GM19372 (cell line): ENCODE measurements at regions not wholly inside any gene's neighbourhood (a gene's known extent, or its start where the extent isn't known, plus 50 kb on each side); places are given as distances from the start of the nearest gene placed in this dataset.
"Not testable (repeated sequence)": the region's sequence is repeated elsewhere in the genome, so short reads cannot be mapped to it uniquely, and the experiment has no call there.

ENCODE experiments used
- ATAC-seq: cut with Tn5 transposase; IDR thresholded peaks from one replicate; pipeline ENCODE4 v1.9.1; 2021; ENCODE audit warnings: mild to moderate bottlenecking, low read depth, moderate library complexity; ENCODE audit not compliant: unreplicated experiment

DNA sequence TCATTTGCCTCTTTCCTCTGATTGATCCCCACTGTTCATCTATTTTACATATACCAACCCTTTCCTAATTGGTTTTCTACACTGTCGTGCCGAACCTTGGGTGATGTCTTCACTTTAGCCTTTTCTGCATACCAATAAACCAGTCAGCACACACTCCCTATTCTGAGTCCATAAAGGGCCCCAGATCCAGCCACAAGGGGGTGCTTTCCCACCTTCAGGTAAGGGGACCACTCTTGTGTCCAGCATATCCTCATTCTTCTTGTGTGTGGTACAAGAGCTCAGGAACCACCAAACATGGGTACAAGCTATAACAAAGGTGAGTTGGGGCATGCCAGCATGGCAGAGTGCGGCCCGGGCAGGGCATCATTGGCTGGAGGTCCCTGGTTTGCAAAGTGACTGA, 859.8 kb downstream of the FSCB start:
- no peak for ATAC-seq

DNA sequence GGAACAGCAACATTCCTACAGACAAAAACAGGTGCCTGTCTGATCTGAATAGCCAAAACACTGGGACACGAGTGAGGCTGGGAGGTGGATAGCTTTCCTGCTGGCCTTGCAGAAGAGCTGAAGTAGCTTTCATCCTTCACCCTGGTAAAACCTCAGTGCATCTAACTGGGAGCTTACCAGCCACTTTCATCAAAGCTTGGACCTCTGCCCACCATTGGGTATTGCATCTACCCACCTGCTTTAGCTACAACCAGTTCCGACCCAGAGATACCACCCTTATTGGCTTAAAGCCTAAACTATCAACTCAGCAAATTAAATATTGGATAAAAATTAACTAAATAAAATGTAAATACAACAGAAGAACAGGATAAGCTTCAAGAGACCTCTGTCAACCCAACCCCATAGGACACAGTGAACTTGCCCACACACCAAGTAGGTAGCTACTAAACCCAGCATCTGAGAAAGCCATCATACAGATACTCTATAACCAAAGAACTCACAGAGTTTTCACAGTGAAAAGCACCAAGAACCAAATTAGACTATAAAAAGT, 866.3 kb downstream of the FSCB start:
- no peak for ATAC-seq

DNA sequence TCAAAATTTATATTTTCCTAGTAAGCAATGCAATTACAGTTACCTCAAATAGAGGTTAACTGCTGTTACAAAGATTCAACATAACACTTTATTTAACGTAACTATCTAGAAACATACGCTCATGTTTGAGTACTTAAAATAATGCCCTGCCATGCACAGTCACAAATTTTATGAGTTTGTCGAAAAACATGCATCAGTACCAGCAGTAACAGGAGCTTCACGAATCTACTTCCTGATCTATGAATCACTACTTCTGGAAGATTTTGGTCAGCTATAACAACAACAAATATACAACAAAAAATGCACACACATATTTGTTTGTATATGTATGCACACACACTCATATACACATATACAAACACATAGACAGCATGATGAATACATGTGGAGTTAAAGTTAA, 881.8 kb downstream of the FSCB start:
- ATAC-seq, result no peak

DNA sequence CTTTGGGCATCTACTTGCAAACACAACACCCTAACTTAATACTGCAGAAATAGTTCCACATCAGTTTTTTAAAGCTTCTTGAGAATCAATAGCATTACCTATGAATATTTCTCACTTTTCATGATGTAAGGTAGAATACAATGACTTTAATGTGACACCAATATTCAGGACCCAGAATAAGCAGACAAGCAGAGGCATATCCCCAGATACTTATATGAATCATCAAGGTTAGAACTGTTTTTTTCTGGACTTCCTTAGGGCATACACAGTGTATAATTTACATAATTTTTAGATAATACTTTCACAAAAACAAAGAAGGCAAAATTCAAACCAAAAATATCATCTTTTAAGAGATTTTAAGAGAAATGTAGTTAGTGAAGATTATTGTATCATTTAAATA, 885.8 kb downstream of the FSCB start:
- ATAC-seq, result no peak

DNA sequence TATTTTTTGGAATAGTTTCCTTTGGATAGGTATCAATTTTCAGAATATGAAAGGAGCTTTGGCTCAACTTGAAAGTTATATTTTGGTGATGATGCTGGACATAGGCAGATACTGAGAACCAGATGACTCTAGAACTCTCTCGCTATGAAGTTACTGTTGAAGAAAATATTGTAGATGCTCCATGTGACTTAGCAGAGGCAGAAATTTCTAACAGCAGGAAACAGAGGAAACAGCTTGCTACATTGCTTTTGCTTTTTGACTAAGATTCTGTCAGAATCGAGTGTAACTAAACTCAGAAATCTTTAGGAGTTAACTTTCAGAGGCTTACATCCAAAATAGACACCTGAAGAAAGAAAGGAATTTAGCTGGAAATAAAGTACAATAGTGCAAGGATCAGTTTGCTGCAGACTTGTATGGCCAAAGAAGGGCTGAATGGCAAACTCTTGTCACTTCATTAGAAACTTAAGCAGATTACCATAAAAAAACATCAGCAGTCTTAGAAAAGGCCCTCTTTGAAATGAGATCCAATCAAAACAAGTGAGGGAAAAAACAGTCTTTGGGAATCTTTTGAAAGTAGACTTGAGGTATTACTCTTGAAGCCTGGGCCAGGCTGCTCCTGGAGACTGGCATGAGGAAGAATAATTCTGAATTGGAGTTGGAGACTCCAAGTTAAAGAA, 911.8 kb downstream of the FSCB start:
- ATAC-seq, result no peak

DNA sequence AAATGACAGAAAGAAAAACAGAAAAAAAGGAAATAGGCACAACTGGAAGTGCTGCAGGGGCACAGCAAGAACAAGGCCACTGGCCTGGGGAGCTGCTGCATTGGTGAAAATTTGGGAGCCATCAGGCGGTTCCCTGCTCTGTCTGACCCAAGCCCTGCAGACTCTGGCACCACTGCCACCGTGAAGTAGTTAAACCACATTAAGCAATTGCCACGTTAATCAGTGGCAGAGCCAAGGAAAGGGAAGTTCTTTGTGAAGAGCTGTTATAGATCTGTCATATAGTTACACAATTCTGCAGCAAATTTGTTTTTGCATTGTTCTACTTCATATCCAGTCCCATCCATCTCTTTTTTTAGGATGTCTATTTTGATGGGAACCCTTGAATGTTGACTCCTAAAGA, 915.3 kb downstream of the FSCB start:
- no peak for ATAC-seq

DNA sequence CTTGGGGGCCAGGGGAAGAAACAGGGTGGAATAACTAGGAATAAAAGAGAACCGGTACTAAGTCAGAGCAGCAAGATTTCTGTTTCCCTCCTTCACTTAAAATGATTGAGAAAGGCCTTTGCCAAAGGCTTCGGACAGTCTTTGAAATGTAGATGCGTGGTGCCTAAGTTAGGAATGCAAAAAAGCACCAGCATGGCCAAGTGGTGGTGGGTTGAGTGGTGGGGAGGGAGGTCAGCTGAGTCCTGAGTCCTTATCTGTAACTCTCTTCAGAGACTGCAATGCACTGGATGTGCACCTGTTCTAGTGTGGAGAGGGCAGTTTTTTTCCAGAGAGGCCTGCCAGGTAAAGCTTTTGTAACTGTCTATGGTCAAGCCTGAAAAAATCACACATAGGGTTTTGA, 919.9 kb downstream of the FSCB start:
- no peak for ATAC-seq

DNA sequence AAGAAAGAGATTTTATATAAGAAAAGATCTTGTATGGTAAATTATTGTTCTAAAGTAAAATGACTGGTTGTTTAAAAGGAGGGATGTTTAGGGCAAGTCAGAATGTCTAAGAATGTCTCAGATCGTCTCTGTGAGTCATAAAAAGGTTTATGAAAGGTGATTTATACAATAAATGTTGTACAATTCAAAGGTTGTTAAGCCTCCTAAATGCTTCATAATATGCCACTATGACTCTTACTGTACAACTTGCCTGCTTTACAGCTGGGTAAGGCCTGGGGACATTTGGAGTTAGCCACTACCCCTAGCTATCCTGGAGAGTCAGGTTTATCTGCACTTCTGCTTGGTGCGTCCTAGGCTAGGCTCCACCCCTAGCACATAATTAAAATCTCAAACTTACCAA, 927.4 kb downstream of the FSCB start:
- ATAC-seq, result no peak

DNA sequence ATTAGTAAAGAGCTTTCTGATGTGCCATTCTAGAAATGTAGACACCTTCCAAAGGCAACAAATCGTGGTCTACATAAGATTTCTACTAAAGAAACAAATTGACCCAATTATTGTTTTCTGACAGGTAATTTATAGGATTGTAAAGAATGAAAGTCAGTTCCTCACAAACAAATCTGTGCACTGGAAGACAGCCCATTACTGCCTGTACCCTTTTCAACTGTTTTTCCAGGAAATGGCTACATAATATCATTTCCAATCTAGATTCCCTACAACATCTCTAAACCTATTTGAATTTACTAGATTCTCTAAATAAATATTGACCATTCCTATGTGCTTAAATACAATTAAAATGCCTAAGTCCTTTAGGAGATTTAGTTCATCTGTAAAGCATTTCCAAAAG, 939.1 kb downstream of the FSCB start:
- ATAC-seq, result no peak

DNA sequence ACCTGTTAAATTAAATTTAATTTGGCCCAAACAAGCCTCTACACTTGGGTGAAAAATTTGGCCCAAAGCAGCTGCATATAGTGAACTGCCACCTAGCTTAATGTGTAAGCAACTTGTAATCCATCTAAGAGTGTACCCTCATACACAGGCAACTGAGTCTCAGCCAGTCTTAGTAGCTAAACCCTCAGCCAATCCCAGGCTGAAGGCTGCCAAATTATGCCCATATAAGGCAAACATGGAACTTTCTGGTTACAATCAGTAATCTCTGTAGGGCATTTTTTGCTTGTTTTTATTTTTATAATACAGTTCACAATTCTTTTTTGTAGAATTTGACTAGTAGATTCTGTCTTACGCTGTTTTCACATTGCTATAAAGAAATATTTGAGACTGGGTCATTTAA, 958.7 kb downstream of the FSCB start:
- ATAC-seq, result no peak

DNA sequence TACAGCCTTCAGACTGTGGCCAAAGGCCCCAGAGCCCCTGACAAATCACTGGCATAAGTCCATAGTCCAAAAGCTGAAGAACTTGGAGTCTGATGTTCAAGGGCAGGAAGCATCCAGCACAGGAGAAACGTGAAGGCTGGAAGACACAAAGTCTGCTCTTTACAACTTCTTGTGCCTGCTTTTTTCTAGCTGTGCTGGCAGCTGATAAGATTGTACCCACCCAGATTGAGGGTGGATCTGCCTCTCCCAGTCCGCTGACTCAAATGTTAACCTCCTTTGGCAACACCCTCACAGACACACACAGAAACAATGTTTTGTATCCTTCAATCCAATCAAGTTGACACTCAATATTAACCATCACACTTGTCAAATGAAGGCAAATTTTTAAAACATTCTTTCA, 959.5 kb downstream of the FSCB start:
- ATAC-seq, result not testable (repeated sequence)

DNA sequence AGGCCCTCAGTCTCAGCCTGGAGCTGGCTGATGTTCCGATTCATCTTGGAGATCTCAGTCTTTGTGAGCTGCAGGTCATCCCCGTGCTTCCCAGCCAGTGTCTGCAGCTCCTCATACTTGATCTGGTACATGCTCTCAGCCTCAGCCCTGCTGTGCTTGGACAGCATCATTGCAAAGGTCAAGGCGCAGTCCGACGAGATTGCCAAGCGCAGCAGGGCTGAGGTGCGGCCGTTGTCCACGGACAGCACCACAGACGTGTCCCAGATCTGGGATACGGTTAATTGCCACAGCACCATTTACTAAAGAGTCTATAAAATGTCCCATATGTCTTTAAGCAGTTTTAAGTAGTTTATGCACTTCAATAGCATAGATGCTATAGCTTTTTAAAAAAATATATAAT, 965.7 kb downstream of the FSCB start:
- no peak for ATAC-seq

DNA sequence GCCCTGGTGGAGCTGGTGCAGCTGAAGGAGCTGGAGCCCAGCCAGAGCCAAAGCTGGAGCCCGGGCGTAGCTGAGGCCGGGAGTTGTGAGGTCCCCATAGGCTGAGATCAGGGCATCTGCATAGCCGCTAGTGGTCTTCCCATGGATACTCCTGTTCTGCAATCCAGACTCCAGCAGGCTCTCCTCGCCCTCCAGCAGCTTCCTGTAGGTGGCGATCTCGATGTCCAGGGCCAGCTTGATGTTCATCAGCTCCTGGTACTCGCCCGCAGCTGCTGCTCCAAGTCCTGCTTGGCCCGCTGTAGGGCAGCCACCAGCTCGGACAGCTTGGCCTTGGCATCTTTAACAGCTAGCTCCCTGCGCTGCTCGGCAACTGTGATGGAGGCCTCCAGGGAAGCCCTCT, 966.1 kb downstream of the FSCB start:
- no peak for ATAC-seq

DNA sequence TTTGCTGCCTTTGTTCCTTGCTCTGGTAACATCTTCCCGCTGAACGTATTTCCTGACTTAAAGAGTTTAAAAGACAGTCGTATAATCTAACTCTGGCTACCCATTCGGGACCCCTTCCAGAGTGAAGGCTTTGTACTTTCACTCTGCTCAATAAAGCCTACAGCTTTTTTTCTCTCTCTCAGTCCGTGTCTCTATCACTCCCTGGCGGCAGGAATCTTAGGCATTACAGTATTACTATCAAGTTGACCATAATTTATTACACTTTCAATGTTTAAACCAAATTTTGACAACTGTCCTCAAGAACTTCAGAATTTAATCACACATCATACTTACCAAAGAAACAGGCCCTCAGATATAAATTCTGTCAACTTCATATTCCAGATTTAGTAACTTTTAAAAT, 967.9 kb downstream of the FSCB start:
- ATAC-seq, result no peak

DNA sequence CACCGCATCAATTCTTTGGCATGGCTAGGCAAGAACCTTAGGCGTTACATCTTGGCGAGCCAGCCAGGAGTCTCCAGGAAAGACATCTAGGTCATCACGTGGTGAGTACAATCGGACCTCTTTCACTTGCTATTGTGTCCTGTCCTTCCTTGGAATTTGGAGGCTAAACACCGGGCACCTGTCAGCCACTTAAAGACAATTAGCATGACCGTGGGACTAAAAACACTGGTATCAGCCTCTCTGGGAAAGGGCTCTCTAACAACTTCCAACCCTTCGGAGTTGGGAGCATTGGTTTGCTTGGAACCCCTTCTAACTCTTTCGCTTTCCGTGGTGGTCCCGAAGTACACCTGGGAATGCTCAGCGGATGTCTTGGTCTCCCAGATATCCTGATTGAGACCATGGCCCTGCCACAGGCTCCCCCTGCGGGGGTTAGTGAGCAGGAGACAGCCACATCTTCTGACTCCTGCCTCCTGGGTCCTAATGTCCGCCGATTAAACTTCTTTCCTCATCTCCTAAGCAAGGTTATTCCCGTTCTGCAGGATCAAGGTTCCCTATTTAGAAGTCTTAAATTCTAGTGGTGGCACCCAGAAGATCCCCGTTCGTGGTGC, 971.7 kb downstream of the FSCB start:
- ATAC-seq, result no peak

DNA sequence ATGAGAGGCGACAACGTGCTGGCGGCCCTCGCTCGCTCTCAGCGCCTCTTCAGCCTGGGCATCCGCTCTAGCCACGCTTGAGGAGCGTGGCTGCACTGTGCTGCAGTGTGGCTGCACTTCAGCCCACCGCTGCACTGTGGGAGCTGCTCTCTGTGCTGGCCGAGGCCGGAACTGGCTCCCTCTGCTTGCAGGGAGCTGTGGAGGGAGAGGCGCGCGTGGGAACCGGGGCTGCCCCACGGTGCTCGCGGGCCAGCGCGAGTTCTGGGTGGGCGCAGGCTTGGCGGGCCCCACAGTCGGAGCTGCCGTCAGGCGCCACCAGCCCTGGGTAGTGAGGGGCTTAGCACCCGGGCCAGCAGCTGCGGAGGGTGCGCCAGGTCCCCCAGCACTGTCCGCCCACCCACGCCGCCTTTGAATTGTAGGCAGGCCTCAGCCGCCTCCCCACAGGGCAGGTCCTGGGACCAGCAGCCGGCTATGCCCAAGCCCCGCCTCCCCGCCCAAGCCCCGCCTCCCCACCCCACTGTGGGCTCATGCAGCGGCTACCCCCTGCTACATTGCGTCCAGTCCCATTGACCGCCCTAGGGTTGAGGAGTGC, 974.2 kb downstream of the FSCB start:
- ATAC-seq, result no peak

DNA sequence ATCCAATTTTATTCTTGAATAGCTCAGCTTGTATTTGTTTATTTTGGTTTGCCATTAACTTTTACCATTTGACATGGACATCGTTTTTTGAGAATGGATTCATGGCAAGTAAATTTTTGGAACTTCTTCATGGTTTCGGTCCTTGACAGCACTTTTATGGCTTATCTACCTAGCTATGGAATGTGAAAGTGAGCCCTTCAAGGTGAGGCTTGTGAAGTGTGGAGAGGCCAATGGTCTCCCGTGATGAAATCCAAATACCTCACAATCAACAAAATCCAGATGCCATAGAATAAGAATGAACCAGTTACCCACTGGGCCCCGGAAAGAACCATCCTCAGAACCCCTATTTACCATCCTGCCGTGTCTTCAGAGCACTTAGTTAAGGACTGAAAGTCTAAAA, 978.8 kb downstream of the FSCB start:
- ATAC-seq, result no peak

DNA sequence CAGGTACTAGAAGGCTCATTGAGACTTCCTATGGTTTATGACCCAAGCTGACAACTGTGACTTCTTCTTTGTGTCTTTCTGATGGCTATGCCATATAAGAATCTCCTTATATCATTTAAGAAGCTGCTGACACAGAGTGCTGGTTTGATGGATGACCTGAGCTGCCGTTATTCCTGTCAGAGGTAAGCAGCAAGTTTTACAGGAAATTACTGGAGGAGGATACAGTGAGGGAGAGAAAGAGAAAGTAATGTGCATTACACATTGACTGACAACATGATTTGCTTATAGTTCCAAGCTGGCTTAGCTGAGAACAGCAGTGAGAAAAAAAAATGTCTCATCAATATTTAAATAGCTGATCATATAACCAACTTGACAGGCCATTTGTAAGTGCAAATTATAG, 981.4 kb downstream of the FSCB start:
- no peak for ATAC-seq

DNA sequence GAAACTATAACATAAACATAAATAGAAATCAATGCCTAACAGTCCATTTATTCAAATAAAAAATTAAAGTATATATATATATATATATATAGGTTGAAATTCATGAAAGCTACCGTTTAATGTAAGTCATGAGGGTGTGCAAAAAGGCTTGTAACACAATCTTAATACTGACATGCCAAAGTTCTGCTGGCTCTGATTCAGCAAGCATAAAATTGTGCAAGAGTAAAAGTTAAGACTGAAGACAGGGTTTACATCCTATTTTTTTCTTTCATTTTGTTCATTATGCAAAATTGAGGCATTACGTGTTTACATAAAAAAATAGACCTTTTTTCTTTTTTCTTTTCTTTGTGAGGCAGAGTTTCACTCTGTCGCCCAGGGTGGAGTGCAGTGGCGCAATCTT, 984.2 kb downstream of the FSCB start:
- ATAC-seq, result no peak

DNA sequence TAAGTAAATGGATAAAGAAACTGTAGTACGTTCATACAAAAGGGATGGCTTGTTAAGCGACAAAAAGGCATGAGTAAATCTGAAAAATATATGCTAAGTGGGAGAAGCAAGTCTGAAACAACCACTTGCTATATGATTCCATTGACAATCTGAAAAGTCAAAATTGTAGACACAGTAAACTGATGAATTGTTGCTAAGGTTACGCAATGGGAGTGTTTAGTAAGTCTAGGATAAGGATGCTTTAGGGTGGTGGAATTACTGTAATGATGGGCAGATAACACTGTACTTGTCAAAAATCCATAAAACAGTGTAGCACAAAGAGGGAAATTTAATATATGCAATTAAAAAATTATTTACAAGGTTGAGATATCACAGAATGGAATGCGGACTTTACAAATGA, 984.9 kb downstream of the FSCB start:
- ATAC-seq, result no peak

DNA sequence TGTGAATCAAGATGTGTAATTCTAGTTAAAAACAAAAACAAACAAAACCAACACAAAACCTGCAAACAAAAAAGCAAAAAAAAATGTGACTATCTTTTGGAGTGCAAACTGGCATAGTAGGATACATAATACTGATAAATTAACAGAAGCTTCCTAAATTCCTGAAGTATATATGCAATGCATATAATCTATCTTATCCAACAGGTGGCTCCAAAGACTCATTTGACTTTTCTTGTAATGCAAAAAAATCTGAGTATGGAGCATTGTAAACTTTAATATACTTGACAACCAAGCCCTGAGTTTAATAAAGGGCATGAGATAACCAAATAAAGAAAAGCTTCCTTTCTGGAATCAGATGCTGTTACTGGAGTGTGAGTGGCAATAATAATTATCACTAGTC, 1003.6 kb downstream of the FSCB start:
- ATAC-seq, result no peak

DNA sequence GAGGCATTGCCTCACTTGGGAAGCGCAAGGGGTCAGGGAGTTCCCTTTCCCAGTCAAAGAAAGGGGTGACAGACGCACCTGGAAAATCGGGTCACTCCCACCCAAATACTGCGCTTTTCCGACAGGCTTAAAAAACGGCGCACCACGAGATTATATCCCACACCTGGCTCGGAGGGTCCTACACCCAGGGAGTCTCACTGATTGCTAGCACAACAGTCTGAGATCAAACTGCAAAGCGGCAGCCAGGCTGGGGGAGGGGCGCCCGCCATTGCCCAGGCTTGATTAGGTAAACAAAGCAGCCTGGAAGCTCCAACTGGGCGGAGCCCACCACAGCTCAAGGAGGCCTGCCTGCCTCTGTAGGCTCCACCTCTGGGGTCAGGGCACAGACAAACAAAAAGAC, 1014.7 kb downstream of the FSCB start:
- ATAC-seq, result not testable (repeated sequence)
